DND-41 (cell line): ENCODE measurements at regions not wholly inside any gene's neighbourhood (a gene's known extent, or its start where the extent isn't known, plus 50 kb on each side); places are given as distances from the start of the nearest gene placed in this dataset.

Source experiments
- ATAC-seq: fragments of 200-7000 bp; cut with Tn5 transposase; 3 replicates; pipeline ENCODE4 v1.9.1; 2021; ENCODE audit warnings: low read depth; ENCODE audit not compliant: insufficient read depth
- DNase-seq: peaks from one replicate; pipeline ENCODE4 v3.0.0-alpha.2; 2020
- H2AFZ ChIP-seq: 2 replicates; pipeline ENCODE4 v1.6.0; 2012; ENCODE audit warnings: low read depth, low read length
- H3K27ac ChIP-seq: 2 replicates; pipeline ENCODE4 v1.5.1; 2012; ENCODE audit warnings: low read length, inconsistent platforms
- H3K27me3 ChIP-seq: fragments of 200-600 bp; sonication (generic); 2 replicates; pipeline ENCODE4 v1.6.0; 2012; ENCODE audit warnings: low read length, mild to moderate bottlenecking, inconsistent platforms; ENCODE audit not compliant: insufficient read depth, poor library complexity
- H3K36me3 ChIP-seq: 2 replicates; pipeline ENCODE4 v1.5.1; 2012; ENCODE audit warnings: low read length, inconsistent platforms; ENCODE audit not compliant: insufficient read depth
- H3K4me1 ChIP-seq: 2 replicates; pipeline ENCODE4 v1.5.1; 2012; ENCODE audit warnings: mild to moderate bottlenecking, low read length; ENCODE audit not compliant: insufficient read depth
- H3K4me2 ChIP-seq: 2 replicates; pipeline ENCODE4 v1.6.0; 2012; ENCODE audit warnings: mild to moderate bottlenecking, moderate library complexity, low read length, inconsistent platforms; ENCODE audit not compliant: insufficient read depth
- H3K4me3 ChIP-seq, 2 experiments: fragments of 200-600 bp in 1 of 2; shearing (Covaris generic) in 1 of 2; 2 replicates each; pipeline ENCODE4 v1.5.1; 2012 to 2016; ENCODE audit warnings: inconsistent platforms in 2 of 2, low read length in 2 of 2, mild to moderate bottlenecking in 2 of 2, low read depth in 1 of 2, moderate library complexity in 1 of 2
- H3K79me2 ChIP-seq: 2 replicates; pipeline ENCODE4 v1.6.0; 2012; ENCODE audit warnings: low read length, inconsistent platforms; ENCODE audit not compliant: insufficient read depth
- H3K9ac ChIP-seq: 2 replicates; pipeline ENCODE4 v1.6.0; 2012; ENCODE audit warnings: low read depth, mild to moderate bottlenecking, inconsistent platforms, low read length, moderate library complexity
- H3K9me3 ChIP-seq: 2 replicates; pipeline ENCODE4 v1.5.1; 2012; ENCODE audit warnings: low read length, moderate library complexity, mild to moderate bottlenecking, inconsistent platforms; ENCODE audit not compliant: insufficient read depth, severe bottlenecking
- H4K20me1 ChIP-seq: 2 replicates; pipeline ENCODE4 v1.6.0; 2012; ENCODE audit warnings: low read length; ENCODE audit not compliant: insufficient read depth
- CTCF ChIP-seq: IDR thresholded peaks from 2 replicates; pipeline ENCODE4 v1.5.1; 2012; ENCODE audit warnings: borderline replicate concordance, low read length, moderate library complexity, mild to moderate bottlenecking; ENCODE audit not compliant: poor library complexity, severe bottlenecking; ENCODE audit errors: extremely low read depth
- EZH2 ChIP-seq: IDR thresholded peaks from 3 replicates; pipeline ENCODE4 v1.6.1; 2012; ENCODE audit warnings: borderline replicate concordance, low read depth, mild to moderate bottlenecking, moderate library complexity, low read length, inconsistent platforms; ENCODE audit not compliant: severe bottlenecking

- Histone ChIP-seq H3K4me1 (peaks cover 32% of the 10 kb centered on the region), H3K4me3 (peak overlapping the region; percentile 92 to 94), H3K9me3 (no peaks in the 10 kb centered on the region), H3K9ac (peak overlapping the region; percentile 89), H4K20me1 (no peaks in the 10 kb centered on the region; the same call in 1 of the 2 replicates), H3K27me3 (no peaks in the 10 kb centered on the region), H3K36me3 (peaks cover 4% of the 10 kb centered on the region; the same call in 1 of the 2 replicates), H2AFZ (peak overlapping the region; percentile 87), H3K79me2 (peaks cover 41% of the 10 kb centered on the region), H3K4me2 (peak overlapping the region; percentile 80), H3K27ac (peak overlapping the region; percentile 65)
- TF ChIP-seq CTCF (no peak), EZH2 (no peak)
- DNase-seq, result peak; percentile 29
- peak; percentile 32 for ATAC-seq
Observed at GRCh38 chr17:30600830-30601494, 123.8 kb downstream of the GOSR1 start.

GRCh38 chr17:30600060-30600829 is 123.0 kb downstream of the GOSR1 start:
- DNase-seq (peak; percentile 75), ATAC-seq (peak; percentile 94)
- TF ChIP-seq EZH2 (no peak), CTCF (peak; percentile 59)
- Histone ChIP-seq H3K79me2 (peaks cover 36% of the 10 kb centered on the region), H3K4me2 (peak overlapping the region; percentile 80), H3K9ac (peak overlapping the region; percentile 89), H3K4me3 (peak overlapping the region; percentile 92 to 94), H3K27ac (peak overlapping the region; percentile 82), H3K27me3 (no peaks in the 10 kb centered on the region), H3K36me3 (peaks cover 4% of the 10 kb centered on the region; the same call in 1 of the 2 replicates), H4K20me1 (no peaks in the 10 kb centered on the region; the same call in 1 of the 2 replicates), H3K9me3 (no peaks in the 10 kb centered on the region), H2AFZ (peak overlapping the region; percentile 87), H3K4me1 (peaks cover 31% of the 10 kb centered on the region)

- Histone ChIP-seq H3K4me2 (peak overlapping the region; percentile 80), H3K4me1 (peaks cover 27% of the 10 kb centered on the region), H3K4me3 (peak overlapping the region; percentile 92 to 94; a peak in 3 of 4 replicates), H4K20me1 (no peaks in the 10 kb centered on the region; the same call in 1 of the 2 replicates), H3K9ac (peak overlapping the region; percentile 89), H3K9me3 (no peaks in the 10 kb centered on the region), H3K27me3 (no peaks in the 10 kb centered on the region), H3K27ac (peak overlapping the region; percentile 82), H3K79me2 (peaks cover 29% of the 10 kb centered on the region), H3K36me3 (peaks cover 4% of the 10 kb centered on the region; the same call in 1 of the 2 replicates), H2AFZ (peak overlapping the region; percentile 87)
- ATAC-seq (no peak), DNase-seq (no peak)
- TF ChIP-seq CTCF (no peak), EZH2 (no peak)
Observed at GRCh38 chr17:30599428-30600059, 122.3 kb downstream of the GOSR1 start.
